NCI-H1092 (cell line): ENCODE measurements at regions not wholly inside any gene's neighbourhood (a gene's known extent, or its start where the extent isn't known, plus 50 kb on each side); places are given as distances from the start of the nearest gene placed in this dataset.

ENCODE experiments used
- DNase-seq: peaks from one replicate; lab custom pipeline; 2025; lab: John Stamatoyannopoulos, UW

DNA sequence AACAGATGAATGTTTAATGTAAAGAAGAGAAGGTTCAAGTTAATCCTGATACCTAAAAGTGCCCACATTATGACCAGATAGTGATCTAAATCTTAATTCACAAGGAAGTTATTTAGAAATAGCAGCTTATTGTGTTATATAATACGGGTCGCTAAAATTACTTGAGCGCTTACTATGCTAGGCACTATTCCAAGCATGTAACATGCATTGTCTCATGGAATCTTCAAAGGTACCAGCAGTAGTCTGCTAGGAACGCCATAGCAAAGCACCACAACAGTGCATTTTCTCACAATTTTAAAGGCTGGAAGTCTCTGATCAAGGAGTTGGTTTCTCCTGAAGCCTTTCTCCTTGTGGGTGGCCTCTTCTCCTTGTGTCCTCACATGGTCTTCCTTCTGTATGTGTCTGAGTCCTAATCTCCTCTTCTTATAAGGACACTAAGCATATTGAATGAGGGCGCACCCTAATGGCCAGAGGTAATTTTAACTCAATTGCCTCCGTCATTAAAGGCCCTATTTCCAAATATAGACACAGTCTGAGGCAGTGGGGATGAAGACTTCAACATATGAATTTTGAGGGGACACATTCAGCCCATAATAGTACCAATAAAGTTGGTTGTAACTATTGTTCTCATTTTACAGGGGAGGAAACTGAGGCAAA lies 118.4 kb downstream of the LRRC30 start:
- no peak for DNase-seq

- no peak for DNase-seq
Observed at GRCh38 chr18:7358989-7359726, 128.3 kb downstream of the LRRC30 start.

- DNase-seq: no peak
Observed at GRCh38 chr18:7360606-7361170, 129.8 kb downstream of the LRRC30 start.

- no peak for DNase-seq
Observed at GRCh38 chr18:7363338-7363737, 132.4 kb downstream of the LRRC30 start.

DNA sequence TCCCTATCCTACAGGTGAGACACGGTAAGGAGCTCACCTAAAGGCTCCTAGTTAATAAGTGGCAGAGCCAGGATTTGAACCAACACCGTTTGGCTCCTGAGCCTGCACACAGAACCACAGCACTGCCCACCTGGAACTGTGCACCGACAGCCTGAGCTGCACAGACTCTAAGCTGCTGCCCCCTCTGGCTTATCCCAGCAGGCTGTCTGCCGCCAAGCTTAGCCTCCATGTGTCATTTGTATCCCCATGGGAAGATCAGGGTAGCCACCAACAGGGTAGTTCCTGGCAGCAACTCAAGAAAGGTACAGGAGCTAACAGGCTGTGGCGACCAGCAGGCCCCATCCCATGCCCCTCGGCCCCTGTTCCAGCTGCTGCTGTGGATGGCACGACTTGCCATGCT lies 135.7 kb downstream of the LRRC30 start:
- no peak for DNase-seq

GRCh38 chr18:7367336-7367735 lies 136.4 kb downstream of the LRRC30 start:
- DNase-seq: no peak

DNA sequence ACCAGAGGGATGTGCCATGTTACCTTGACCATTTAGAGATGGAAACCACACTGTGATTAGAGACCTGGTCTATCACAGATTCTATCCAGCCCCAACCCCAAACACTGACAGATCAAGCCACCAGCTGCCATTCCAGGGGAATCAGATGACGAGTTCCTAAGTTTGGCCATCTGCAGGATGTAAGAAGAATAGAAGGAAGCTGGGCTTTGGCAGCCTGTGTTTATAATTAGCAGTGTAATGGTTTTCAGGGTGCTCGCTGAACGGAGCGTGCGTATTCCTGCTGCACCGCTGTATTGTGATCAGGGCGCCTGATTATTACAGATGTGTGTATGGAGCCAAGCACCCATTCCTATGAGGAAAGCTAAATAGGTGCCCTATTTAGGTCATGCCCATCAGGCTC lies 138.1 kb downstream of the LRRC30 start:
- DNase-seq: no peak

DNA sequence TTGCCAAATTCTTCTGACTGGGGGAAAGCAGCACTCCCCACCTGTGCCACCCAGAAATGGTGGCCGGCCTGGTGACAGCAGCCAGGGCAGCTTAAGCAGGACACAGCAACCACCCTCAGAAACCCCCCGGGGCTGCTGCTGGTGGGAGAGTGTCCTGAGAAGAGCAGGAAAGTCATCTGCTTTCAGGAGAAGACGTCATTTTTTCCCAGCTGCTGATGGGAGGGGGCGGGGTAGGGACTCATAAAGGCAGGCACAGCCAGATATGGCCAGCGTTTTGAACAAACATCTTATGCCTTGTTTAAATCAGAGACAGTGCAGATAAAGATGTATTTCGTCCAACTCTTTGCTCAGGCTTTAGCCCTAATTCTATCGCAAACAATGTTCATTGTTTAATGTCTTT lies 139.5 kb downstream of the LRRC30 start:
- no peak for DNase-seq

- no peak for DNase-seq
Observed at GRCh38 chr18:7370802-7371201, 139.9 kb downstream of the LRRC30 start.

GRCh38 chr18:7373441-7373840 lies 142.6 kb downstream of the LRRC30 start:
- no peak for DNase-seq

- no peak for DNase-seq
Observed at GRCh38 chr18:7381307-7381706, 150.4 kb downstream of the LRRC30 start.

DNA sequence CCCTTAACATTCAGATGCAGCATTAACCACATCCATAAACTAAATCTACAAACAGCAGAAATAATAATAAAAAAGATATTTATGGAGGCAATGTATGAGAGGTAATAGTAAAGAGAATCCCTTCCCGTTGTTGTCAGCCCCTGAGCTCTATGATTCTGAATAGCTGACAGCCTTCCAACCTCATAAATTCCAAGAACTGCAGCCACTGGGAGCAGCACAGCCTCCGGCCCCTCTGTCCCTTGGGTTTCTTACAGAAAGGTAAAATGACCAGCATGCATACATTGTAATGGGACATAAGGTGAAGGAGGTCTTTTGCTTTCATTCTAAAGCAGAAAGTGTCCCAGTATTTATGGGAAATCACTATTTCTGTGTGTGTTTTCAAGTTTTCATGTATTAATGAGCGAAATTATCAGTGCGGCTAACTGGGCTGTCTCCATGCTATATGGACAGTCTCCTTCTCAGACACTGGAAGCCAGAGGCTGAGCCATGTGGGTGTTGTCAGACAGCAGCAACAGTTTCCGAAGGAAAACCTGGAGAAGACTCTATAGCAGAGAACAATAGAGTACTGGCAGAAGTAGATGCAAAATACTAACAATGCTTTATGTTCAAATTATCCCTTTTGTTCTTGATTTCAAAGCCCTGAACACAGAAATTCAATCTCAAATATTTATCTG lies 151.6 kb downstream of the LRRC30 start:
- no peak for DNase-seq

- DNase-seq: no peak
Observed at GRCh38 chr18:7383002-7383980, 152.4 kb downstream of the LRRC30 start.

DNA sequence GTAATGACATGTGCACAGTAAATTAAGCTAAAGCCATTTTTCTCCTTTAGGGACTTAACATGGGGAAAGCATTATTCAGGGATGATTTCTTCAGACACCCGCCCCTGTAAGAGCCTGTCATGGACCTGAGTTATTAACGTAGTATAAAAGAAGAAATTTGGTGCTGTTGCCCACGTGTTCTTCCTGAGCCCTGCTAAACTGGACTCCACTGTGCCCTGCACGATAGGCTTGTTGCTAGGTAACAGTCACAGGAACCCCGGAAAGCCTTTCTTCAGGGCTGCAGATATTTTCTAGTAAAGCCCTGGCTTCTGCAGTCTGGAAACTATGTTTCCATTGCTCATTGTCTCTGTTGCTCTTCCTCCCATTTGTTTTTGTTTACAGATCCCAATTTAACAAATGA lies 157.9 kb downstream of the LRRC30 start:
- DNase-seq: peak; percentile 19

GRCh38 chr18:7390731-7391492 lies 160.0 kb downstream of the LRRC30 start:
- DNase-seq: no peak

DNA sequence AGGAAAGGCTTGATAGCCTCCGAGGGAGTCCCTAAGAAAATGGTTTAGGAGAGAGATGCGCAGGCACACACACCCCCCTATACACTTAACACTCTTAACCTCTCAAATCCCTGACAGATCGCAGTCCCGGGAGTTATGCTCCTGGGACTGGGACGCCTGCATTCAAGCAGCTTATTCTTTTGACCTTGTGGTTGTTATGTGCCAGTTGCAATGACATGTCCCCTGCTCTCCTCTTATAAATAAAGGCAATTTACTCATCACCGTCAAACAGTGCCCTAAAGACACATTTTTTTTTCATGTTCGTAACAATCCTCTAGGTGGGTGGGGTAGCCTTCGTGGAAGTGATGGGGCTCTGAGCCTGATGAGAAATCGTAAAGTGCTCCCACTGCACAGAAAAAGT lies 162.2 kb downstream of the LRRC30 start:
- no peak for DNase-seq

DNA sequence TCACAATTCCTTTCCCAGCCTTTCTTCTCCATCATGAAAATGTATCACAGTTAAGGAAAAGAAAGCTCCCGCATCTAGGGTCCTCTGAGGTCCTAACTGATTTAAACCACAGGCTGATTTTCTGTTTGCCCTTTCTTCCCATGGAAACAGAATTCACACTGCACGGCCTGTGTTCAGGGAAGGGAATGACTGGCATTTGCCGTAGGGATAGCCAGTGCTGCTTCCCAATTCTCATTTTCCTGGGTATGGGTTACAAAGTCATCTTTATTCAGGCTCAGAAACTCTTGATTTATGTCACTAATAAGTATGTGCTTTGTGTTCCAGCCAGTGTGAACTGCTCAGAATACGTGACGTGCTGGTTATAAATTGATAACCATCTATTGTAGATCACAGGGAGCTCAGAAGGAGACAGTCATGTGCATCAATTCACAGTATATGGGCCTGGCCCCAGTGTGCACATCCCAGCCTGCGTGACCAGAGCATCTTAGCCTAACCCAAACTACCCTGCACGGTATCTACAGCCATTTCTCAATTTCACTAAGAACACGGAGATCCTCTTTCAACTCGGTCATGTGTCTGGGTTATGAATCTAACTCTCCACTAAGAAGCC lies 163.3 kb downstream of the LRRC30 start:
- no peak for DNase-seq

DNA sequence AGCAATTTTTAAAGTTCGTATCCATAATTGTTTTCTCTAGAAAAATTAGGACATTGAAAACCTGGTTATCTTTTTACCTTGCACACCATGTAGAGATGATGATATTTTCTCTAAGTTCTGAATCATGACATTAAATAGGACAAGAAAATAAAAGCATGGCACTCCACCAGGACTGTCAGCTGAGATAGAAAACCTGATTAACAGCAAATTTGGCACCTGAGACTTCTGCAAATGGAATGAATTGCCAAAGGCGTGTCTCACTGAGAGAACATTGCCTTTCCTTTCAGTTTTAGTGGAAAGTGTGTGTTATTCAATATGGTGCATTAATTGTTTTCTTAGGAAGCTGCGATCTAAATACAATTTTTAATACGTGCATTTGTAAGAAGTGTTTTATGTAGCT lies 164.7 kb downstream of the LRRC30 start:
- DNase-seq: no peak

- DNase-seq: no peak
Observed at GRCh38 chr18:7413906-7414305, 153.2 kb upstream of the PTPRM start.

GRCh38 chr18:7414459-7414858 lies 152.7 kb upstream of the PTPRM start:
- no peak for DNase-seq
